NCI-H2171 treated with DMSO at 0.1 percent for 48 hours (cell line): ENCODE measurements at regions not wholly inside any gene's neighbourhood (a gene's known extent, or its start where the extent isn't known, plus 50 kb on each side); places are given as distances from the start of the nearest gene placed in this dataset.
"Not testable (repeated sequence)": the region's sequence is repeated elsewhere in the genome, so short reads cannot be mapped to it uniquely, and the experiment has no call there.

Source experiments
- DNase-seq: peaks from one replicate; lab custom pipeline; 2025; lab: John Stamatoyannopoulos, UW

- DNase-seq, result no peak
These were observed 75.1 kb upstream of the PRKG1 start for GRCh38 chr10:50999163-50999562.

GRCh38 chr10:51000164-51000563 is 74.1 kb upstream of the PRKG1 start:
- no peak for DNase-seq

- DNase-seq, result no peak
These were observed 73.3 kb upstream of the PRKG1 start for GRCh38 chr10:51000976-51001375.

GRCh38 chr10:51001587-51001986 is 72.7 kb upstream of the PRKG1 start:
- peak; percentile 4 for DNase-seq

- DNase-seq, result no peak
These were observed 71.8 kb upstream of the PRKG1 start for GRCh38 chr10:51002469-51002868.

GRCh38 chr10:51004776-51005175 is 69.5 kb upstream of the PRKG1 start:
- DNase-seq, result no peak

- no peak for DNase-seq
These were observed 68.7 kb upstream of the PRKG1 start for GRCh38 chr10:51005551-51005950.

- no peak for DNase-seq
These were observed 67.6 kb upstream of the PRKG1 start for GRCh38 chr10:51006686-51007085.

- no peak for DNase-seq
These were observed 66.5 kb upstream of the PRKG1 start for GRCh38 chr10:51007781-51008180.

GRCh38 chr10:51008346-51008745 is 65.9 kb upstream of the PRKG1 start:
- DNase-seq, result no peak

- no peak for DNase-seq
These were observed 63.3 kb upstream of the PRKG1 start for GRCh38 chr10:51010977-51011376.

- no peak for DNase-seq
These were observed 62.2 kb upstream of the PRKG1 start for GRCh38 chr10:51012073-51012472.

- no peak for DNase-seq
These were observed 59.5 kb upstream of the PRKG1 start for GRCh38 chr10:51014680-51015389.

- DNase-seq, result not testable (repeated sequence)
These were observed 58.9 kb upstream of the PRKG1 start for GRCh38 chr10:51015390-51015754.

GRCh38 chr10:51020200-51020599 is 54.1 kb upstream of the PRKG1 start:
- DNase-seq, result no peak

GRCh38 chr10:51022933-51023585 is 51.2 kb upstream of the PRKG1 start:
- no peak for DNase-seq

- no peak for DNase-seq
These were observed 50.7 kb upstream of the PRKG1 start for GRCh38 chr10:51023636-51024035.
